Stimulated activated CD8-positive, alpha-beta memory T cell treated with anti-CD3 and anti-CD28 coated beads, Interleukin-12 subunit alpha, Interleukin-12 subunit beta, amount 100 ng/mL, for 1 hour (primary cell): ENCODE measurements at regions not wholly inside any gene's neighbourhood (a gene's known extent, or its start where the extent isn't known, plus 50 kb on each side); places are given as distances from the start of the nearest gene placed in this dataset.

Source experiments
- DNase-seq: peaks from one replicate; pipeline ENCODE4 v3.0.0-alpha.2; 2020; ENCODE audit warnings: low read depth

GRCh38 chr9:117486426-117486825, 71.6 kb upstream of the ASTN2 start:
- no peak for DNase-seq

GRCh38 chr9:117485176-117485575, 70.3 kb upstream of the ASTN2 start:
- no peak for DNase-seq

GRCh38 chr9:117480729-117481128, 65.9 kb upstream of the ASTN2 start:
- DNase-seq = no peak

- no peak for DNase-seq
Observed at GRCh38 chr9:117480253-117480652, 65.4 kb upstream of the ASTN2 start.

GRCh38 chr9:117473293-117473692, 58.4 kb upstream of the ASTN2 start:
- no peak for DNase-seq

- no peak for DNase-seq
Observed at GRCh38 chr9:117470902-117471301, 56.0 kb upstream of the ASTN2 start.

- DNase-seq = no peak
Observed at GRCh38 chr9:117470455-117470854, 55.6 kb upstream of the ASTN2 start.

GRCh38 chr9:117466111-117466510, 51.3 kb upstream of the ASTN2 start:
- DNase-seq = no peak

GRCh38 chr9:117465706-117466105, 50.8 kb upstream of the ASTN2 start:
- DNase-seq = no peak

- no peak for DNase-seq
Observed at GRCh38 chr9:117464941-117465616, 50.2 kb upstream of the ASTN2 start.
